ENCODE measurements at regions not wholly inside any gene's neighbourhood (a gene's known extent, or its start where the extent isn't known, plus 50 kb on each side); places are given as distances from the start of the nearest gene placed in this dataset.

- TF ChIP-seq TAF1 (IDR thresholded peaks at IDR 0.05; ENCODE audit: low read depth) (no peak), MAX (IDR thresholded peaks at IDR 0.05) (no peak), TCF12 (IDR thresholded peaks at IDR 0.05; ENCODE audit: low read depth) (no peak), EP300 (IDR thresholded peaks at IDR 0.05; ENCODE audit: borderline replicate concordance) (no peak), RAD21 (IDR thresholded peaks at IDR 0.05; ENCODE audit: low read depth) (no peak), REST (IDR thresholded peaks at IDR 0.05; ENCODE audit: low read depth) (no peak), CREB1 (IDR thresholded peaks at IDR 0.05; ENCODE audit: low read depth) (no peak), CEBPB (IDR thresholded peaks at IDR 0.05) (no peak), YY1 (IDR thresholded peaks at IDR 0.05; ENCODE audit: low read depth) (no peak), EGR1 (IDR thresholded peaks at IDR 0.05) (no peak), ZBTB7A (IDR thresholded peaks at IDR 0.05; ENCODE audit: low read depth) (no peak), TEAD4 (IDR thresholded peaks at IDR 0.05) (no peak), FOXM1 (IDR thresholded peaks at IDR 0.05; ENCODE audit: borderline replicate concordance, low read depth) (no peak)
Observed at GRCh38 chr7:26594553-26594952, 269.8 kb downstream of the SKAP2 start.

Measured in Ishikawa (cell line).